HG03432 (cell line): ENCODE measurements at regions not wholly inside any gene's neighbourhood (a gene's known extent, or its start where the extent isn't known, plus 50 kb on each side); places are given as distances from the start of the nearest gene placed in this dataset.

Experiments
- ATAC-seq: cut with Tn5 transposase; IDR thresholded peaks from one replicate; pipeline ENCODE4 v1.9.1; 2021; ENCODE audit warnings: mild to moderate bottlenecking, moderate library complexity; ENCODE audit not compliant: unreplicated experiment

DNA sequence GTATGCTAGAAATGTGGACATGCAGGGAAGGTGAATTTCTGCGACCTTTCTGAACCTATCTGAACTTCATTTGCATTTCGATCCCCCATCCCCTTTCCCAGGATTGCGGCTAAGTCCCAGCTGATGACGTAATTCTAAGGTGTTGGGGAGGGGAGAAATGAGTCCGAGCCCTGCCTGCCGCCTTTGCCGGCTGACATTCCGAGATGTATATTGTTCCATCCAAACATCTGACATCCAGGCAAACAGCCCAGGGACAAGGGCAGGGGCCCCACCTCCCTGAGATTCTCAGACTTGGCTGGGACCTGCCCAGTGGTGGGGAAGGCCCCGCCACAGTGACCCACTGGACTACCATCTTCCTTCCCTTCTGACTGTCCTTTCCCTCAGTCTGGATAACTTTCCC, 494.6 kb downstream of the ENC1 start:
- no peak for ATAC-seq

DNA sequence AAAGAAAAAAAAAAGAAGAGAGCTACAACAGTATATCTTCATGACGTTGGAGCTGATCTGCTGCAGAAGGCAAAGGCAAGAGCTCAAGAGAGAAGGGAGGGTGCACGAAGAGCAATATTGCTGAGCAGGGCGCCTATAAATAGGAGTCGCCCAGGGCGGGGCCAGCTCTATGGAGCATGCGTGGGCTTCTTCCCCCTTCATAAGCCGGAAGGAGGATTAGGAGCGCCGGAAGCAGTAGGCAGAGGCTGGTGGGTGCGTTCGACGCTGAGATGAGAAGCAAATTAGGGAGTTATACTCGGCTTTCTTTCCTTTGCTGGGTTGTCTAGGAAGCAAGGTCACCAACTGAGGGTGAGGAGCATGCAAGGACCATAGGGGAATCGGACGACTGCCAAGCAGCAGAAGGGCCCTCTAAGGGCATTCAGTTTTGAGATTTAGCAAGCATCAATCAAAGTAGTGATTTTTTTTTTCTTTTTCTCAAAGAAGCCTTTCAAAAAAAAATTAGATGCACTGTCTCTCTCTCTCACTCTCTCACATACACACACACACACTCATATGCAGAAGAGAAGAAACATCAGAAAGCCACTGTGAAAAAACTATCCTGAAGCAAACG, 496.7 kb downstream of the ENC1 start:
- ATAC-seq = no peak

- ATAC-seq = no peak
These were observed 497.4 kb downstream of the ENC1 start for GRCh38 chr5:74143151-74143550.

DNA sequence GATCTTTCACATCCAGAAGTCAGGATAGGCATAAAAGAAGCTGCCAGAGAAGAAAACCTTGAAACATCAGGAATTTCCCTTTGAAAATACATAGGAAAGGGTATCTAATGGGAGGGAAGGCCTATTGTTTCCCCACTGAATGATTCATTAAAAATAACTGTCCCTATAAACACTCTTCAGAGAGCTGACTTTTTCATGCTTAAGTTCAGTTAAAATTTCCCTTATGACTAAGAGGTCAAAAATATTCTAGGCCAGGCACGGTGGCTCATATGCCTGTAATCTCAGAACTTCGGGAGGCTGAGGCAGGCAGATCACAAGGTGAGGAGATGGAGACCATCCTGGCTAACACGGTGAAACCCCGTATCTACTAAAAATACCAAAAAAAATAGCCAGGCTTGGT, 499.5 kb downstream of the ENC1 start:
- ATAC-seq = no peak

DNA sequence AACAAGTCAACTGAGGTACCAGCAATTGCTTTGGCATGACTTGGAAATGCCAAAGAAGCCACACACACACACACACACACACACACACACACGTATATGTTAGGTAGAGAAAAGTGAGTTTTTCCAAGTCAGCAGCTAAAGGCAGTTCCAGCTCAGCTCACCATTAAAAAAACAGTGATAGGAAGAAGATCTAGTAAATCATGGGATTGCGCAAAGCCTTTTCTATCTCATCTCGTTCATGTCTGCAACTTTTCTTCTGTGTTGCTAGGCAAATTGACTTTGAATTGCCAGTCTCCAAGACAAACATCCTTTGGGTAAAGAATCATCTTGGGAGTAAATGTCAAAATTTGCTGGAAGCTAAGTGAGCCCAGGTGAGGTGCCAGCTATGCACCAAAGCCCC, 500.1 kb downstream of the ENC1 start:
- no peak for ATAC-seq

DNA sequence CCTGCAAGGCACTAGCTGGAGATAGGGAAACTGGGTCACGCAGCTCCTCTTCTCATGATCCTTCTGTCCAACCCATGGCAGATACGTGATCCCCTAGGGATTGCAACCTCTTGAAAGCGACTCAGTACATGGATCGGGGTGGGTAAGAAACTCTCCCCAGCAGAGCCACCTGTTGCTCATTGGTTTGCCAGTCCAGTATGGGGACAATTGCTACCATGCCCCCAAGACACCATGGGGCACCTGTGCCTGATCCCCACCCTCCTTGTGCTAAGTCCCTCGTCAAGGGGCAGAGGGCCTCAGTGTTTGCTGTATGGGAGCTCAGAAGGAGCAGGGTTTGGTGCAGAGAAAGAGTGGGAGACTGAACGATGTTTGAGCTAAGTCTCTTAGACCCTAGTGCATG, 500.9 kb downstream of the ENC1 start:
- ATAC-seq = no peak

DNA sequence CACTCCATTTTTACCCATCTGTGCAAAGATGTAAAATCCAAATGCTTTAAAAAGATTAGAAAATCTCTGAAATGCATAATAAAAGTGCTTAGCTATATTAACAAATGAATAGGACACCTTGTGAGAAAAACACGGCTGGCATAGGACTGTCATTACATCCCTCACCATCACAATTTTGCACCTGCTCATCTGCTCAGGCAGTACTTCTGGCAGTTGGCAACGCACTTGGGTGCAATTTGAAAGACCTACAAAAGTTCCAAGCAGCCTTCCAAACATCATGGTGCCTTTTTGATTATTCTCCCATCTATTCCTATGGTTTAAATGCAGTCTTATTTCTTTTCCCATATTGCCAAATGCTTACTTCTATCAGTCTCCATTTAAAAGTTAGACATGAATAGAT, 501.8 kb downstream of the ENC1 start:
- ATAC-seq = no peak

DNA sequence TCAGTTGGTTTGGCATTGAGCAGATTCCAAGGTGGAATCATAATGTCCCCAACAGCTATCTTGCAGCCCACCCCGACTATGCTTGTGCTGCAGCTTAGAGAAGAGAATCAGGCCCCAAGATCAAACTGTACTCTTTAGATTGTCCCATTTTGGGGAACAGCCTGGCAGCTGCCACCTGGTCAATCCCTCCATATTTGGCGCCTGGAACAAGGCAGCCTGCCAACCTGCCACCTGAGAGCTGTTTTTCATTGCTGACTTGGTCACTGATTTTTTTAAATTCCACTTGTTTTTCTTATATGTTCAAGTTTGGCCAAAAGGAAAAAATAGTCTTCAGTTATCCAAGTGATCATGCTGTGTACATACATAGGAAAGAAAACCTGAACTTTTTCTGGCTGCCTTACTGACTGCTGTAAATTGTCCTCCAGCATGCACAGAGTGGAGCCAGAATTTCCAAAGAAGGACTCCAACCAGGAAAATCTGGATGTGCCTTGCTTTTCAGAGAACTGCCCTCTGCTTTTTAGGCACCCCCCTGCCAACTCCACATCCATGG, 504.2 kb downstream of the ENC1 start:
- no peak for ATAC-seq

- no peak for ATAC-seq
These were observed 505.5 kb downstream of the ENC1 start for GRCh38 chr5:74135033-74135432.

GRCh38 chr5:74132485-74132884, 506.5 kb downstream of the ARHGEF28 start:
- ATAC-seq = no peak

- ATAC-seq = no peak
These were observed 505.3 kb downstream of the ARHGEF28 start for GRCh38 chr5:74131250-74131649.

DNA sequence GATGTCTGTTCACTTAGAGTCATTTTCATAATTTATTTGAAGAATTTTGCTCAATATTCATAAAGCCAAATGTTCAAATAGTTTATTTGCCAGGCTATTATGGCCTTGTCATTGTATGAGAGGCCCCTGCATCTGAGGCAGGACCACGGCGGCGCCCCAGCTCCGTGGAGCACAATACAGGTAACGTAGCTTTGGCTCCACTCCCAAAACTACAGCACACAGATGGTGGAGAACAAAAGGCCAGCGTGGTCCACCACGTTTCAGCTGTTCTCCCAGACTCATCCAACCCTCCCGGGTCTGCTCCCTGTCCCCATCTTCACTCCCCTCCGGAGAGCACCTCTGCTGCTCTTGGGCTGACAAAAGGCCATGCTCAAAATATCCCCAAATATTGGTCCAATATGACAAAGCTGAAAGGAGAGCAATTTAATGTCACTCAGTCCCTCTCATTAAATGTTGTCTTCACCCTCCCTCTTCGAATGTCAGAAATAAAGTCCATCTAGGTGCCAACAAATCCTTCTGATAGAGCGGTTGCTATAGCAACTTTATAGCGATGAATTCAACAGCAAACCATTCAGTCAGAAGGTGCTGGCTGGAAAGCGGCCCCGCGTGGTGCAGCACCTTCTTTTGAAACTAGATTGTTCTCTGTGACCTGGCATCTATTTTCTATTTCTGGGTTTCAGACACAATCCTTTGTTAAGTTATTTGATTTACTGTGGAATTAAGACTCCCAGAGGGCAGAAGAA, 504.3 kb downstream of the ARHGEF28 start:
- no peak for ATAC-seq

- ATAC-seq = no peak
These were observed 501.7 kb downstream of the ARHGEF28 start for GRCh38 chr5:74127381-74128320.

DNA sequence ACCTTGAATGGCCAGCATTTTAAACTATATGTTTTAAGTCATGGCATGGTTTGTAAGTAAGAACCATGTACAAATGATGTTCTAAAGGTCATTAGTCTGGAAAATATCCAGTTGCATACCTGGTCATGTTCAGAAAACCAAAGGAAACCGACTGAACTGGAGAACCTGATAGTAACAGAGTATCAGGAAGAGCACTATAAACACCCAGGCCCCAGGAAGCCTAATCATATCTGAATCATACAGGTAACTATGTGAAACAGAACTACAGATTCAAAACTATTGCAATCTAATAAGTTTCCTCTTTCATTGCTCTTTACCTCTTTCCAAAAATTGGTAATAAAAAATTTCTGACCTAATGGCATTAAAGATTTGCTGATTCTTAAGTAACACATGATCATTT, 500.3 kb downstream of the ARHGEF28 start:
- no peak for ATAC-seq

- no peak for ATAC-seq
These were observed 498.8 kb downstream of the ARHGEF28 start for GRCh38 chr5:74124826-74125225.

DNA sequence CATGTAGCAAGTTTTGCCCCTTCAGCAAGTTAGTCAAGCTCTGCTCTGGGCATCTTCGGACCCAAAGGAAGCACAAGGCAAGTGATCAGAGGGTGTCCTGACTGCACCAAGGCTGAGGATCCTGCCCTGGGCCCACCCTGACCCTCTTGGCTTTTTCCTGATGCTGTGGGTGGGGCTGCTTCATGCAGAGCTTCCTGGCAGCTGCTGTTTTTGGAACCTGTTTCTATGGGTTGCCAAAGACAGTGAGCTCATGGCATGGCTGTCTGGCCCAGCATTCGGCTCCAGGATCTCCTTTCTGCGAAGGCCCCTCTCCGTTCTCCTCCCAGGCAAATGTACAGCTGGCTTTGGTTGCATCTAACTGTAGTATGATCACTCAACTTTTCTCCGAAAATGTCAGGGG, 497.9 kb downstream of the ARHGEF28 start:
- ATAC-seq = no peak

DNA sequence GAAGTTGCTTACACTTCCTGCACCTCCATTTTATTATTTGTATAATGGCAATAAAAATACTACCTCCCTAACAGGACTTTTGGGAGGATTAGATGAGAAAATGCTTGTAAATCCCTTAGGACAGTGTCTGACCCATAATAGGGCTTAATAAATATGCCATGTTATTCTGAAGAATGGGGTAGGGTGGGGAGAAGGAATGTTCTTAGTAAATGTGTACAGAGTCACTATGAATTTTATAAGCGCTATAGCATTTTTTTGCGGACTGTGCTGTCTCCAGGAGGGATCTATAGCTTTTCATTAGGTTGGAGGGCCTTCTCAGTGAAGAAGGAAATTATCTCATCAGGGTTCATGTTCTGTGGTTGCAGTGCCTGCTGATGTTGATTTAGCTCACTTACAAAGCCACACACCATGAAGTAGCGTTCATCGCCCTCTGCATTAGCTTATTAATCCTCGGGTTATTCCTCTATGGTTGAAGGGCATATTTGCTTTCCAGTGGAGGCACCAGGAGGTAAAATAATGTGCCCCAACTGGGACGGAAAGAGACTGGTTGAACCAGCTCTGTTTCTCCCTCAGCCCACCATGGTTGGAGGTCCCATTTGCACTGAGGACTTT, 497.1 kb downstream of the ARHGEF28 start:
- ATAC-seq = no peak

GRCh38 chr5:74122175-74122574, 496.2 kb downstream of the ARHGEF28 start:
- no peak for ATAC-seq

DNA sequence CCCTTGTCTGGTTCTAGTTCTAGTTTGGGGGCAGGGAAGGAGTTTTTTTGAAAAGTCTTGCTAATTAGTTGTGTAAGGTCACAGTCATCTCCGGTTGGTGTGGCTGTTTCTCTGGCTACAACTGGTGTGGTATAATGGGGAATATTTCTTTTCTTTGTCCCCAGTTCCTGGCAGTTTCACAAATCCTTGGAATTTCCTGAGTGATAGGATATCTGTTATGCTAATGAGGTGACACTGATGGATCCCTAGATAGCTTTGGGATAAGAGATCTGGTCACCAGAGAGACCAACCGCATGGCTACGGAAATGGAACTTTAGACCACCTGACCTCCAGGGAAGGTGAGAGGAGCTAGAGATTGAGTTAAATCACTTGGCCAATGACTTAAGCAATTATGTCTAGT, 494.6 kb downstream of the ARHGEF28 start:
- no peak for ATAC-seq

GRCh38 chr5:74118071-74118470, 492.1 kb downstream of the ARHGEF28 start:
- ATAC-seq = no peak

GRCh38 chr5:74116984-74117383, 491.0 kb downstream of the ARHGEF28 start:
- no peak for ATAC-seq
